SH-SY5Y (cell line): ENCODE measurements at regions not wholly inside any gene's neighbourhood (a gene's known extent, or its start where the extent isn't known, plus 50 kb on each side); places are given as distances from the start of the nearest gene placed in this dataset.

ENCODE experiments used
- GATA2 ChIP-seq: IDR thresholded peaks from 2 replicates; pipeline ENCODE4 v1.6.1; 2011; ENCODE audit warnings: mild to moderate bottlenecking, low read depth, low read length
- GATA3 ChIP-seq: IDR thresholded peaks from 2 replicates; pipeline ENCODE4 v1.6.1; 2011; ENCODE audit warnings: low read depth, mild to moderate bottlenecking, low read length, moderate library complexity

DNA sequence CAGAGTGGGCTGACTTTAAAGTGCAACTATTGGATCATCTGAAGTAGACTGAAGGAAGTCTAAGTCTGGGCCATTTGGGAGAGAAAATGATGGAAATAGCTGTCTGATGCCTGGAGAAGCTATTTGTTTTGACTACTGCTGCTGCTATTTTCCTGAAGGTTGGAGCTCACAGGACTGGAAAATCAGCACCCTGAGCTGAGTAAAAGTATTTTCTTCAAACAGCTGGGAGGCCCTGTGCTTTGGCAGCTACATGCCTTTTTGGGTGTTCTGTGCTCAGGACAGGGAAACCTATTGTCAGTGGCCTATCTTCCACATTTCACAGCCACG is 302.6 kb downstream of the ENC1 start:
- TF ChIP-seq GATA3 (no peak), GATA2 (no peak)

DNA sequence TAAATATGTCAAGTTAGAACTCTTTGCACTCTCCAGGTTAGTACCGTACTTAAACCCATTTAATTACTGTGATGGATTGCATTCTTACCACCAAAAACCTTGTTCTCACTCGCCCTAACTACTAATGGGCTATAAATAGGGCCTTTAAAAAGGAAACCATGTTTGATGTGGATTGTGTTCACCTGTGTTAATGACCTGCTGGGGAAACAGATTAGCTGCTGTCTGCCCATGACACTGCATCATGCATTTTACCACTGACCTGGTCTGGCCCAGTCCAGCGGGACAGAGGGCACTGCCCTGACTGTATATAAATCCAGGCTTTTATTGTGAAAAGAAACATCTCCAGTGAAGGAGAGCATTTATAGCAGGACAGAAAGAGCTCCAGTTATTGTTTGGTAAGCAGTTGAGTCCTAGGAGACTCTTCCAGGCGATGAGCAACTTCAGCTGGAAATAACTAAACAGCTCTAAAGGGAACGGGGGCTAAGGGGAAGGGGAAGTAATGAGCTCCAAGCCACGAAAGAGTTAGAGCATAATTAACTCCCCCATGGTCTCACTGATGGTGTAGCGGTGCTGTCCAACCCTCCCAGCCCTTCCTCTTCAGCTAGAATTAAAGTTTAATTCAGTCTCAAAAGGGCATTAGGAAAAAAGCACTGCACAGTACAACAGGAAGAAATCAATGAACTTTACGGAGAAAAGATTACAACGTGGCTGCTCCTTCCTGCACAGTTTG is 303.1 kb downstream of the ENC1 start:
- TF ChIP-seq GATA2: no peak
- TF ChIP-seq GATA3: no peak

DNA sequence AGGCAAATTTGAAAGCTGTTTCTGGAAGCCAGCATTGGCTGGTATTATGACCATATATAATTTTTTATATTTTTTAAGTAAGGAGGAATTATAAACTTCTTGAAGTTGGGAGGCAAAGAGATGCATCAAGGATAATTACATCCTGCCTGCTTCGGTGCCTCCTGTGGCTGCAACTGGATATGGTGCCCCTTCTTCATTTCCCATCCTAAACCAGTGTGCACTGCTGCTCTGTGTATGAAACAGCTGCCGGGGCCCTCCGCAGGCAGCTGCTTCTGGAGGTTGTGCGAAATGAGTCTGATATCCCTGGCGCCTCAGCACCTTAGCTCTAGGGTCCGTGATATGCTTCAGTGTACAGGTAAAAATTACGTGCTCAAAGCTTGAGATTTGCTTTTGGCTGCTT is 304.2 kb downstream of the ENC1 start:
- no peak for TF ChIP-seq GATA2
- no peak for TF ChIP-seq GATA3

DNA sequence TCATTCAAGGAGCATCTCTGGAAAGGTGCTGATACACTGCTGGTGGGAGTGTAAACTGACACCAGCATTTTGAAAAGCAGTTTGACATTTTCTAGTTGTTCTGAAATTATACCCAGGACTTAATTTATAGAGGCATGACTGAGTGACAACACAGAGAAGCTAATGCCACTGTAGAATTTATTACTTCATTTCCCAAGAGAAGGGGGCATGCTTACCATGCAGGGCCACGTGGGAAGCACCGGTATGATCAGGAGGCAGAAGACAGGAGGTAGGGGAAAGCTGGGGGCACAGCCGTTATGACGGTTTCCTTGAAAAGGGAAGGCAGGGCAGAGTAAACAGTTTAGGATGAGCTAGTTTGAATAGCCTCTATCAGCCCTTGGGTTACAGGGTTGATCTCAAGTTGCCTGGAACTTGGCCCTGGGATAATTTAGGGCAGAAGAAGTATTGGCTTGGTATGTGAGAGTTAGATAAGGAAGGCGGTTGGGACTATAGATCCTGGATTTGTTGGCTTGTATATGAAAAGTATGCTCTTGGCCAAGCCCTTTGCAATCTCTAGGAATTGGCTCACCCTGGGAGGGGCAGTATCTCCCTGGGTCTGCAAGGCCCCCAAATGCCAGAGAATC is 305.7 kb downstream of the ENC1 start:
- no peak for TF ChIP-seq GATA3
- no peak for TF ChIP-seq GATA2

DNA sequence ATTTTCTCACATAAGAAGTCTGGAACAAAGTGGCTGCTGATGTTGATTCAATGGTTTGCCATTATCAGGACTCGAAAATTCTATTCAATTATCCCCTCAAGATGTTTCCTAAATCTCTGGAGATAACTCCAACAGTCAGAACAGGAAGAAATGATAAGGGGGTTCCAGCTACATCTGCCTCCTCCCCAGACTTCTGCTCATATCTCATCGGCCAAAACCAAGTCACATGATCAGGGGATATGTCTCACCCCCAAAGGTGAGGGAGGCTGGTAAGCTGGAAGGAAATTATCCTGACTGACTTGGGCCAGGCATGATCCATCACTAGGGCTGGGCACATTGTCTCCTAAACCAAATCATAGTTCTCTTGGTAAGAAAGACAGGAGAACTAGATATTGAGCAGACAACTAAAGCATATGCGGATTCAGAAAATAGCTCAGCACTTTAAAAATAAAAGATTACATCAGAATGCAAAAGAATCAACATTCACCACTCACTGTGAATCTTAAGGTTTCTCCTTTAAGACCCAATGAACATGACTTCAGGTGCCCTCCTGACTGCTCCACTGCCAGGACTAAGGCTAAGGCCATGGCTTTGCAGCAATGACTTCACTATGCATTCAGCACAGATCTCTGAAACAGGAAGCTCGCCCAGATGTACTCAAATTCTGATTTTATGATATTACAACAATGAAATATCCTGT is 306.3 kb downstream of the ENC1 start:
- no peak for TF ChIP-seq GATA3
- TF ChIP-seq GATA2: no peak

DNA sequence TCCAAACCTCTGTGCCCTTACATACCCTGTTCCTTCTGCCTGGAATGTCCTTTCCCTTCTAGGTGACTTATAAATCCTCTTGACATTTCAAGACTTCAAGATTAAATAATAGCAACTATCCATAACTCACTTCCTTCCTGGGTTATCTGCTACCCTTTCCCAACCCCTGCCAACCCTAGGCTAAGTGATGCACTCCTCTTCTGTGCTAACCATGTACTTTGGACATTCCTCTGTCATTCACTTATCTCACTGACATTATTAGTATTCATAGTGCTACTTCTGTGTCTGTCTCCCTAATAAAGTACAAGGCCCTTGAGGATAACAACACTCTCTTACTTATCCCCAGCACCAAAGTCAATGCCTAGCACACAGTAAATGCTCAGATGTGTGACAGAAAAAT is 307.1 kb downstream of the ENC1 start:
- TF ChIP-seq GATA2: no peak
- TF ChIP-seq GATA3: no peak

DNA sequence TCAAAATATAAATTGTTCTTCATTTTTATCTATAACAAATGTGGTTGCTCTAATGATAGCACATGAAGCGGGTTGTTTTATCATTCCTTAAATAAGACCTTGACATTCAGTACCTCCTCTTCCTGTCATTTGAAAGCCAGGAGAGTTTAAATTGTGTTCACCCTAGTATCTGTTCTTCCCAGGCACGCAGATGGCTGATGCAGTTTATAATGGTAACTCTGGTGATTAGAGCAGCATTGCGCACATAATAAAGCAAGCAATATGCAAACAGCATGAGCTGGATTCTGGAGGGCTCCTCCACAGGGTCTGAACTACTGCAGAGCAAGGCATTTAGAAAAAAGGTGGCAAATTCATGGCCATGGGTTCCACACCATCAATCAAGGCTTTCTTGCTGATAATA is 307.8 kb downstream of the ENC1 start:
- TF ChIP-seq GATA2: no peak
- TF ChIP-seq GATA3: no peak

DNA sequence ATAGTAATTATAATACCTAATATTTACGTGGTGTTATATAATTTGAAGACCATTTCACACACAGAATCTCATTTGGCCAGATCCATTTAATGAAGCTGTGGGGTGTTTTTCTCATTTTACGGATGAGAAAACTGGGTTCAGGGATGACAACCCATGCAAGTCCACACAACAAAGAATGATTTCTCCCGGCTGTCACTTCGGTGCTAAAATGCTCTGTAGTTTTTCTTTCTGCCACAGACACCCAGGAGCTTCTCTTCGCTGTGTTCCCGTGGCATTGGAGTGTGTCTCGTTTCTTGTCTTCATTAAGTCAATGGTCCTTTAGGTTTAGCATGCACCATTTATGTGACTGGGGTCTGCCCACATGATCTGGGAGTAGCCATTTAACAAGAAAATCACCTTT is 308.5 kb downstream of the ENC1 start:
- TF ChIP-seq GATA2 (no peak), GATA3 (no peak)

DNA sequence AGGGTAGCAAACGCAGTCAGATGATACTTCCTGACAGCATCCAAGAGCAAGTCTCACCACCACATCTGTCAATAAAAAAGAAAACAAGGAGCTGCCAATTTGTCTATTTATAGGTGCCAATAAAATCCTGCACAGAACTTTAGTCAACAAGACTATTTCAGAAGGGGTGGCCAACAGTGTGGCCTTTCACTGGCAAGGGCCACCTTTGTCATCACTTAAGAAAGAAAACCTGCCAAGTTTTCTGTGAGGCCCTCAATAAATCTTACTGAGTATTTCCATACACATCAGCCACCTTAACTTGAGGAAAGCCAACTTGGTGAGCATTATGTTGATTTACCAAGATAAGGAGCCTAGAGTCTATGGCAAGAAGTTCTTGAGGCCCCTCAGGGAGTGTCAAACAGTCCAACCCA is 312.3 kb downstream of the ENC1 start:
- no peak for TF ChIP-seq GATA3
- TF ChIP-seq GATA2: no peak

DNA sequence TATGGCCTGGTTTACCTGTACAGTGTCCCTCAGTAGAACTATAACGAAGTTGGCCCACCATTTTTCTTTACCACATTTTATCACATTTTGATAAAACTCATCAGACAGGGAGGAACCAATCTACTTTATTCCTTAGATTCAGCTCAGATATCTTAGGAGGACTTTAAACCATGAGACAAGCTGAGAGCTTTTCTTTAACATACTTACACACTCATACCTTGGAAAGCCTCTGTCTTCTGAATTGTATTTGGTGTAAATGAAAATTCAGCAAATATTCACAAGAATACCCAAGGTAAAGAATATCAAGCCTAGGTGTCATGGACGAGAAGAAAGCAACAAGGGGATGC is 313.2 kb downstream of the ENC1 start:
- TF ChIP-seq GATA2 (no peak), GATA3 (no peak)

DNA sequence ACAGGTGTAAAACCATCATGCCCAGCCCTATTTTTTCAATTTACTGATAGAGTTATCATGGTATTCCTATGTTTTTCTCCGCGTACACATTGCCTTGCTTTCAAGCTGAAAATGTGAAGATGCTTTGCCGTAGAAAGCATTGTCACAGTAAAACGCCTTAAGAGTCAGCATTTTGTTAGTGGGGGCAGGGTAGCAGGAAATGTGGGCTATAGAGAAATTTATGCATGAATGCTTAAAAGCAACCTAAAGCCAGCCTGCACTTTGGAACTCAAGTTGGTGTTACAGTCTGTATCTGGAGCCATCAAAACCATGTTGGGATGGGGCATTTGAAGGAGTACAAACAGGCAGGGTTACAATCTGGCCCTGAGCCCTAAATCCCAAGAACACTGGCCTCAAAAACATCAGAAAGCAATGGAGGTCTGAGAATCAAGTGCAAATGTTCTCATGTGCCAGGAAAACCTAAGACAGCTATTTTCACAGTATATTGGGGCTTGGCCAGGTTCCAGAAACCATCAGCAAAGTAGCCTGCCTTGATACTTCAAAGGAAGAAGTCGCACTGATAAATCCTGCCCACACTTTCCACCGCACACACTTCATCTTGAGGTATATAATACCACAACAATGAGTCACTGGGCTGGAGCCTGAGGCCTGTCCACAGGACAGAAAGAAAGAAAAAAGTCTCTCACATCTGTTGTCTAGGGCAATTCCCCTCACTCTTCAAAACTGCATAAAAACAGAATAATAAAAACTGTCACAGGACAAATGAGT is 313.8 kb downstream of the ENC1 start:
- TF ChIP-seq GATA3: no peak
- TF ChIP-seq GATA2: no peak

DNA sequence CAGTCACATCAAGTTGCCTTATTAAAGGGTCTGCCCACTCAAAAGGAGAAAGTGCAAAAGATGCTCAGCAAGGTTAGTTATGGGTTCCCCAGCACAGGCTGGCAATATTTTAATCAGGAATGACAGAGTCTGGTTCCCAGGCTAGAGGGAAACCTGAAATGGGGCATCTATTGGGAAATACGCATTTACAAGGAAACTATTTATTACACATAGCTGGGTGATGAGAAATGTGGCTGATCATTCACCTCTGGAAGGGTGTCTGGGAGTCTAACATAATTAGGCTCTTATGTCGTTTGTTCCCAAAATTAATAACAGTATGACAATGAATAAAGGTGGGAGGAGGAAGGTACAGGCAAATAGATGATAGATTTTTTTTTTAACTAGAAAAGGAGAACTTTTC is 314.7 kb downstream of the ENC1 start:
- no peak for TF ChIP-seq GATA2
- no peak for TF ChIP-seq GATA3

DNA sequence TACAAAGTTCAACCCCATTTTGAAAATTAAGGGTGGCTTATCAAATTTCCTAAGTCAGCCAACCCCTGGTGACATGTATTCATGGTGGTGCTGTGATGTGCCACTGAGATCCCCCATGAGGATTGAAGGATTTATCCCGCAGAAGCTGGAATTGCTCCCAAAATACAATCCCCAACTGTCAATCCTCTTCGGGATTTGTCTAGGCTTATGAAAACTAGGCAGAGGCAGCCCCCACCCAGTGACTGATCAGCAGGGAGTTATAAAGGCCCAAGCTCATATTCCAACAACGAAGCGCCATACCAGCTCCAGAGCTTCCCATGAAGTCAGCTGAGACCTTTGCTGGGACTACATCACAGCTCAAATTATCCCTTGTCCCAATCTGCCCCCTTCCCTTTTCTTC is 316.0 kb downstream of the ENC1 start:
- TF ChIP-seq GATA3 (no peak), GATA2 (no peak)

DNA sequence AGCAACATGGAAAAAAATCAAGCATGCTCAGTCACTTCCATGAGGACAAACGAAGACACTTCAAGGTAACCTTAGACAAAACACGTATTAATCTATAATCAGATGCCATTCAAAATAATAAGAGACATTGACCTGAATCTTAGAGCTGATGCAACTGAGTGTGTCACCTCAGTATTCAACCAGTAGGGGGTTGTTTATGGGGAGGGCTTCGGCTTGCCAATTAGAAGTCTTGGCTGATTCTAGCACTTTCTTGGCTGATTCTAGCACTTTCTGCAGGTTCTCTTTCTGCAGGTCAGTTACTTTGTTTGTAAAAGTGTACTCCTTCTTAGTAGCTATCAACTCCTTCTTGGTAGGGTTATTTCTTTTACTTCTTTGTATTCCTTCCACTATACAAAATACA is 317.6 kb downstream of the ENC1 start:
- TF ChIP-seq GATA2: no peak
- TF ChIP-seq GATA3: no peak

DNA sequence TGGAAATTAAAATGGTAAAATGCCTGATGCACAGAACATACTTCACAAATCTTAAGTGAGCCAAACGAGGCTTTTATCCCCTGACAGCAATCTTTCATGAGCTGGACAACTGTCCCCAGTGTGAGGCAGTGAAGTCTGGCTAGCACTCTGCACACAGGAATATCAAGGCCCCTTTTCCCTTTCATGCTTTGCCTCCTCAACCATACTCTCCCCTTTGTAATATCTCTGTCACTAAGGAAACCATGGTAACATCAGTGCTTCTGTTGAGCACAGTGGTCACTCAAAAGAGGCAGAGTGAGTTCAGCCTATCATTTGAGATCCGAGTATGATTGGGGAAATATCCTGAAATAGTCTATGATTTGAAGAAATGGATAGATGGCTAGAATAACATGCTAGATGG is 318.3 kb downstream of the ENC1 start:
- TF ChIP-seq GATA3 (no peak), GATA2 (no peak)

DNA sequence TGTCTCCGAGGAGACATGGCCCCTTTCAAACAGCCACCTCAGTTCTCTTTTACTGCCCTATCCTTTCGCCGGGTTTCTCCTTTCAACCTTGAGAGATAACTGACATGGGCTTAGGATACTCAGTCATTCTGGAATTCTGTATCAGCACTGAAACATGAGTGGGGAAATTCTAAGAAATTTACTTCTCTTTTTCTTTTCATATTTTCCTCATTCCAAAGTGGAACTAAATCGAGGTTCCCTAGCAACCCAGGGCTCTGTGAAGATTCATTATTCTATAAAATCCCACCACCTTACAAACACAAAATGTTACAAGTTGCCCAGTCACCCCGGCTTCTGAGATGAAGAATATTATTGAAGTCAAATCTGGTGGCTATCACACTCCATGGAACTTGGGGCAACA is 319.2 kb downstream of the ENC1 start:
- no peak for TF ChIP-seq GATA2
